Keratinocyte (primary cell): ENCODE measurements at regions not wholly inside any gene's neighbourhood (a gene's known extent, or its start where the extent isn't known, plus 50 kb on each side); places are given as distances from the start of the nearest gene placed in this dataset.

Experiments used
- DNase-seq: peaks from one replicate; pipeline ENCODE4 v3.0.0-alpha.2; 2011; ENCODE audit warnings: low read depth, missing footprints, low spot score
- FAIRE-seq: peaks from 2 replicates; lab custom pipeline; 2011; peaks lifted over from hg19 to GRCh38; lab: Jason Lieb, UNC
- H2AFZ ChIP-seq: 2 replicates; pipeline ENCODE4 v1.6.0; 2012; ENCODE audit warnings: low read length, control low read depth, inconsistent platforms; ENCODE audit not compliant: control insufficient read depth
- H3K27ac ChIP-seq: 2 replicates; pipeline ENCODE4 v1.5.1; 2011; ENCODE audit warnings: low read length; ENCODE audit not compliant: control insufficient read depth, insufficient read depth
- H3K27me3 ChIP-seq: 3 replicates; pipeline ENCODE4 v1.6.0; 2011; ENCODE audit warnings: low read length; ENCODE audit not compliant: control insufficient read depth, insufficient read depth; ENCODE audit errors: extremely low read depth
- H3K36me3 ChIP-seq, 2 experiments: 2 replicates in 1 of 2; 3 replicates in 1 of 2; pipeline ENCODE4 v1.5.1; 2011; ENCODE audit warnings: low read length in 2 of 2, mild to moderate bottlenecking in 1 of 2; ENCODE audit not compliant: control insufficient read depth in 2 of 2, insufficient read depth in 2 of 2; ENCODE audit errors: extremely low read depth in 1 of 2
- H3K4me1 ChIP-seq: 3 replicates; pipeline ENCODE4 v1.5.1; 2011; ENCODE audit warnings: low read length; ENCODE audit not compliant: control insufficient read depth, insufficient read depth; ENCODE audit errors: extremely low read depth
- H3K4me2 ChIP-seq: 3 replicates; pipeline ENCODE4 v1.6.0; 2011; ENCODE audit warnings: low read depth, low read length; ENCODE audit not compliant: control insufficient read depth, insufficient read depth; ENCODE audit errors: extremely low read depth
- H3K4me3 ChIP-seq, 3 experiments: fragments of 200-600 bp in 1 of 3; sonication (generic) in 1 of 3; 2 replicates in 2 of 3; 3 replicates in 1 of 3; pipeline ENCODE4 v1.5.1; 2011 to 2016; ENCODE audit warnings: low read length in 3 of 3, mild to moderate bottlenecking in 3 of 3, control low read depth in 2 of 3, inconsistent platforms in 1 of 3, low read depth in 1 of 3, mixed read lengths in 1 of 3, mixed run types in 1 of 3, moderate library complexity in 1 of 3; ENCODE audit not compliant: control insufficient read depth in 2 of 3, insufficient read depth in 2 of 3; ENCODE audit errors: extremely low read depth in 1 of 3
- H3K79me2 ChIP-seq: 2 replicates; pipeline ENCODE4 v1.6.0; 2012; ENCODE audit warnings: low read length; ENCODE audit not compliant: control insufficient read depth, insufficient read depth
- H3K9ac ChIP-seq: 3 replicates; pipeline ENCODE4 v1.6.0; 2011; ENCODE audit warnings: low read length; ENCODE audit not compliant: control insufficient read depth, insufficient read depth; ENCODE audit errors: extremely low read depth
- H3K9me1 ChIP-seq: 3 replicates; pipeline ENCODE4 v1.6.0; 2011; ENCODE audit warnings: low read length; ENCODE audit not compliant: control insufficient read depth, insufficient read depth; ENCODE audit errors: extremely low read depth
- H3K9me3 ChIP-seq: 2 replicates; pipeline ENCODE4 v1.5.1; 2012; ENCODE audit warnings: low read depth, low read length; ENCODE audit not compliant: control insufficient read depth
- H4K20me1 ChIP-seq: 3 replicates; pipeline ENCODE4 v1.6.0; 2011; ENCODE audit warnings: low read length; ENCODE audit not compliant: control insufficient read depth, insufficient read depth; ENCODE audit errors: extremely low read depth
- EZH2 ChIP-seq: IDR thresholded peaks from one replicate; pipeline ENCODE4 v1.6.1; 2012; ENCODE audit warnings: inconsistent platforms, mild to moderate bottlenecking, low read length, moderate library complexity
- dilution Hi-C: fragments of 300-500 bp; cut with MboI; formaldehyde crosslinking; loops from one replicate; pipeline ENCODE4 v1.7.0; 2020; ENCODE audit warnings: low sequenced_read_pairs; ENCODE audit not compliant: extremely low pct_ligation_motif_present
- TF ChIP-seq, protein P1 (sequence below), 3 experiments: IDR thresholded peaks in 1 of 3; conservative IDR thresholded peaks in 1 of 3; optimal IDR thresholded peaks in 1 of 3; 2 replicates in 2 of 3; 3 replicates in 1 of 3; pipeline versions ENCODE3 to v1.5.1; 2011; ENCODE audit warnings: low read length in 3 of 3, mild to moderate bottlenecking in 3 of 3, moderate library complexity in 2 of 3, control low read depth in 1 of 3, inconsistent platforms in 1 of 3; ENCODE audit not compliant: insufficient read depth in 2 of 3; ENCODE audit errors: extremely low read depth in 1 of 3

DNA sequence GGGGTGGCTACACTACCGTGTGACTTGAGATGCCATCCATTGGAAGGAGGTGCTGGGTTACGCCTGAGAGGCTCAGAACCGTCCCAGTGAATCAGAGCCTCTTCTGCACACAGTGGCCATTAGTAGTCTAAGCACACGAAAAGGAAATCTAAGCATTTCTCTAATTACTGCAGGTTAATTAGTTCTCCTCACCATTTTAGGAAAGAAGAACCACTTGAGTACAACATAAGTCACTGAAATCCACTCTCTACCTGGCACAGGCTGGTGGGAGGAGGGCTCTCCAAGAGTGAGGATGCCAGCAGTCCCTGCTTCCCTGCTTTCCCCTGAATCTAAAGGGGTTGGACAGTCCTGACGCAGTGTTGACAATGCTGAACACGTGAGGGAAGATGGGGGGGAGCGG lies 606.3 kb downstream of the NPHP4 start:
- dilution Hi-C loops, result no loop called here
- FAIRE-seq, result no peak
- no peaks in the 10 kb centered on the region for H3K9me3 ChIP-seq

DNA sequence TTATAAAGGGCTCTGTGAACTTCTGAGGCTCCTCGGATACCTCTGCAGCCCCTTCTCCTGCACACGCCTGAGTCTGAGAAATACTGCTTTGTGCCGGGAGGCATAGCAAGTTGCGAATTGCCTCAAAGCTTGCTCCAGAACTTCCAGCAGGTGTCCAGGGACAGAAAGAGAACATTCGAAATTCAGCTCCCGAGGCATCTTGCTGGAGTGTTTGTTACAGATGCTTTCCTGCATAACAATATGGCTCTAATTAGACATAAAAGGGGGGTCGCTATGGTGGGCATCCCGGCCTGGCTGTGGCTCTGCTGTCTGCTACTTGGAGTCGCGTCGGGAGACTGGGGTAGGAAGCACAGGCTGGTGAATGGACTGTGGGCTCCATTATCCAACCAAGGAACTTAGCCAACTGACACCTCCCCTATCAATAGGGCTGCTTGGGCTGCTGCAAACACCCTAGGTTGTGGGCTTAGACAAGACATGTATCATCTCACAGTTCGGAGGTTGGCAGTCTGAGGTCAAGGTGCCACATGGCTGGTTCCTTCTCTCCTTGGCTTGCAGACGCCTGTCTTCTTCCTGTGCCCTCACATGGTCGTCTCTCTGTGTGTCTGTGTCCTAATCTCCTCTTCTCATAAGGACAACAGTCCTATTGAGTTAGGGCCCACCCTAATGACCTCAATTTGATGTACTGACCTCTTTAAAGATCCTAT lies 607.0 kb downstream of the NPHP4 start:
- Histone ChIP-seq H3K9me3 (no peaks in the 10 kb centered on the region), H3K9ac (no peak overlapping the region), H3K4me2 (no peak overlapping the region), H3K27ac (no peak overlapping the region), H3K4me1 (peaks cover 12% of the 10 kb centered on the region), H3K36me3 (no peaks in the 10 kb centered on the region), H4K20me1 (no peaks in the 10 kb centered on the region), H3K79me2 (no peaks in the 10 kb centered on the region), H3K9me1 (no peaks in the 10 kb centered on the region), H3K27me3 (no peaks in the 10 kb centered on the region), H3K4me3 (no peak overlapping the region), H2AFZ (no peak overlapping the region)
- dilution Hi-C loops, result no loop called here
- FAIRE-seq, result no peak
- DNase-seq, result no peak
- no peak for TF ChIP-seq EZH2
- TF ChIP-seq, protein P1, sequence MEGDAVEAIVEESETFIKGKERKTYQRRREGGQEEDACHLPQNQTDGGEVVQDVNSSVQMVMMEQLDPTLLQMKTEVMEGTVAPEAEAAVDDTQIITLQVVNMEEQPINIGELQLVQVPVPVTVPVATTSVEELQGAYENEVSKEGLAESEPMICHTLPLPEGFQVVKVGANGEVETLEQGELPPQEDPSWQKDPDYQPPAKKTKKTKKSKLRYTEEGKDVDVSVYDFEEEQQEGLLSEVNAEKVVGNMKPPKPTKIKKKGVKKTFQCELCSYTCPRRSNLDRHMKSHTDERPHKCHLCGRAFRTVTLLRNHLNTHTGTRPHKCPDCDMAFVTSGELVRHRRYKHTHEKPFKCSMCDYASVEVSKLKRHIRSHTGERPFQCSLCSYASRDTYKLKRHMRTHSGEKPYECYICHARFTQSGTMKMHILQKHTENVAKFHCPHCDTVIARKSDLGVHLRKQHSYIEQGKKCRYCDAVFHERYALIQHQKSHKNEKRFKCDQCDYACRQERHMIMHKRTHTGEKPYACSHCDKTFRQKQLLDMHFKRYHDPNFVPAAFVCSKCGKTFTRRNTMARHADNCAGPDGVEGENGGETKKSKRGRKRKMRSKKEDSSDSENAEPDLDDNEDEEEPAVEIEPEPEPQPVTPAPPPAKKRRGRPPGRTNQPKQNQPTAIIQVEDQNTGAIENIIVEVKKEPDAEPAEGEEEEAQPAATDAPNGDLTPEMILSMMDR (optimal IDR thresholded peaks at IDR 0.05 in 1 of 3, IDR thresholded peaks at IDR 0.05 in 1 of 3, conservative IDR thresholded peaks at IDR 0.05 in 1 of 3; ENCODE audit: extremely low read depth in 1 of 3, insufficient read depth in 2 of 3, low read length in 3 of 3), result no peak

More for the DNA sequence above, 606.3 kb downstream of the NPHP4 start:
- Histone ChIP-seq H2AFZ (no peak overlapping the region), H3K4me3 (no peak overlapping the region), H3K4me2 (no peak overlapping the region), H3K4me1 (peaks cover 12% of the 10 kb centered on the region), H3K27ac (no peak overlapping the region), H3K9ac (no peak overlapping the region), H3K79me2 (no peaks in the 10 kb centered on the region), H4K20me1 (no peaks in the 10 kb centered on the region), H3K9me1 (no peaks in the 10 kb centered on the region), H3K27me3 (peaks cover 6% of the 10 kb centered on the region), H3K36me3 (no peaks in the 10 kb centered on the region)
- no peak for TF ChIP-seq EZH2
- TF ChIP-seq, protein P1 (optimal IDR thresholded peaks at IDR 0.05 in 1 of 3, IDR thresholded peaks at IDR 0.05 in 1 of 3, conservative IDR thresholded peaks at IDR 0.05 in 1 of 3; ENCODE audit: extremely low read depth in 1 of 3, insufficient read depth in 2 of 3, low read length in 3 of 3), result no peak
- DNase-seq, result no peak
